PFSK-1 (cell line): ENCODE measurements at regions not wholly inside any gene's neighbourhood (a gene's known extent, or its start where the extent isn't known, plus 50 kb on each side); places are given as distances from the start of the nearest gene placed in this dataset.

ENCODE experiments used
- FOXP2 ChIP-seq: optimal IDR thresholded peaks from 2 replicates; pipeline ENCODE3; 2011; ENCODE audit warnings: borderline replicate concordance, control low read depth, inconsistent platforms; ENCODE audit not compliant: insufficient read depth; ENCODE audit errors: extremely low read length, extremely low read depth
- POLR2AphosphoS5 ChIP-seq: IDR thresholded peaks from 2 replicates; pipeline ENCODE4 v1.6.1; 2012; ENCODE audit warnings: low read depth, mild to moderate bottlenecking, control low read depth, low read length, moderate library complexity
- SIN3A ChIP-seq: IDR thresholded peaks from 2 replicates; pipeline ENCODE4 v1.6.1; 2012; ENCODE audit warnings: mild to moderate bottlenecking, low read length, moderate library complexity, borderline replicate concordance; ENCODE audit not compliant: insufficient read depth
- TAF1 ChIP-seq: IDR thresholded peaks from 2 replicates; pipeline ENCODE4 v1.6.1; 2012; ENCODE audit warnings: low read length, control low read depth, borderline replicate concordance; ENCODE audit not compliant: insufficient read depth
- TF ChIP-seq, protein P1 (sequence below), 2 experiments: IDR thresholded peaks; 2 replicates each; pipeline versions ENCODE4 v1.6.1 to v1.8.0; 2011 to 2012; ENCODE audit warnings: low read depth in 2 of 2, low read length in 2 of 2, control low read depth in 1 of 2, inconsistent platforms in 1 of 2, mild to moderate bottlenecking in 1 of 2, moderate library complexity in 1 of 2; ENCODE audit not compliant: insufficient read depth in 1 of 2

DNA sequence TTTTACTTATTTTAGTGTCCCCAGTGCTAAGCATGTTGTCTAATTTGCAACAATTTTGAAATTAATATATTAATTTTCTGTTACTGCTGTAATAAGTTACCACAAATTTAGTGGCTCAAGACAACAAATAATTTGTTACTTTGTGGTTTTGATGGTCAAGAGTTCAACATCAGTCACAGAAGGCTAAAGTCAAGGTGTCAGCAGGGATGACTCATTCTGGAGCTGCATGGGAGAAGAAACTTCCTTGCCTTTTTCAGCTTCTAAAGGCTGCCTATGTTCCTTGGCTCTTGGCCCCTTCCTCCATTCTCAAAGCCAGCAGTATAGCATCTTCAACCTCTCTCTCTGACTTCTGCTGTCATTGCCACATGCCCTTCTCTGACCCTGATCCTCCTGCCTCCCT lies 271.8 kb downstream of the HLX start:
- TF ChIP-seq POLR2AphosphoS5 (no peak), TAF1 (no peak), FOXP2 (no peak), SIN3A (no peak)
- TF ChIP-seq, protein P1, sequence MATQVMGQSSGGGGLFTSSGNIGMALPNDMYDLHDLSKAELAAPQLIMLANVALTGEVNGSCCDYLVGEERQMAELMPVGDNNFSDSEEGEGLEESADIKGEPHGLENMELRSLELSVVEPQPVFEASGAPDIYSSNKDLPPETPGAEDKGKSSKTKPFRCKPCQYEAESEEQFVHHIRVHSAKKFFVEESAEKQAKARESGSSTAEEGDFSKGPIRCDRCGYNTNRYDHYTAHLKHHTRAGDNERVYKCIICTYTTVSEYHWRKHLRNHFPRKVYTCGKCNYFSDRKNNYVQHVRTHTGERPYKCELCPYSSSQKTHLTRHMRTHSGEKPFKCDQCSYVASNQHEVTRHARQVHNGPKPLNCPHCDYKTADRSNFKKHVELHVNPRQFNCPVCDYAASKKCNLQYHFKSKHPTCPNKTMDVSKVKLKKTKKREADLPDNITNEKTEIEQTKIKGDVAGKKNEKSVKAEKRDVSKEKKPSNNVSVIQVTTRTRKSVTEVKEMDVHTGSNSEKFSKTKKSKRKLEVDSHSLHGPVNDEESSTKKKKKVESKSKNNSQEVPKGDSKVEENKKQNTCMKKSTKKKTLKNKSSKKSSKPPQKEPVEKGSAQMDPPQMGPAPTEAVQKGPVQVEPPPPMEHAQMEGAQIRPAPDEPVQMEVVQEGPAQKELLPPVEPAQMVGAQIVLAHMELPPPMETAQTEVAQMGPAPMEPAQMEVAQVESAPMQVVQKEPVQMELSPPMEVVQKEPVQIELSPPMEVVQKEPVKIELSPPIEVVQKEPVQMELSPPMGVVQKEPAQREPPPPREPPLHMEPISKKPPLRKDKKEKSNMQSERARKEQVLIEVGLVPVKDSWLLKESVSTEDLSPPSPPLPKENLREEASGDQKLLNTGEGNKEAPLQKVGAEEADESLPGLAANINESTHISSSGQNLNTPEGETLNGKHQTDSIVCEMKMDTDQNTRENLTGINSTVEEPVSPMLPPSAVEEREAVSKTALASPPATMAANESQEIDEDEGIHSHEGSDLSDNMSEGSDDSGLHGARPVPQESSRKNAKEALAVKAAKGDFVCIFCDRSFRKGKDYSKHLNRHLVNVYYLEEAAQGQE (IDR thresholded peaks at IDR 0.05; ENCODE audit: insufficient read depth in 1 of 2, low read depth in 2 of 2, low read length in 2 of 2) = no peak

DNA sequence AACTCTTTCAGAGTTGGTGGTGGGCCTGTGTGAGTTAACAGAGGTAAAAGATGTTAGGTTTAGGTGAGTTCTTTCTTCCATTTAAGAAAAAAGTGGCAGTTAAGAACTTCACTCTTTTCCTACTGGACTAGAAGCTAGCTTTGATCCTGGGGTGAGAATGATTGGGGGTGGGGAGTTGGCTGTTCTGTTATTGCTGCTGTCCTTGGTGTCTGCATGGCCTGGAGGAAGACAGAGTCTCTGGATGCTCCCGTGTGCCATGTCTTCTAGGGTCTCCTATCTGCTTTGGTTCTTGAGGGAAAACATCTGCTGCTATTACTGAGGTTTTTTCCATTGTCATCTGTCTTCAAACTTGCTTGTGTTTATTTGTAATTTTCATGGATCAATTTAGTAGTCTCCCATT lies 275.7 kb downstream of the HLX start:
- TF ChIP-seq FOXP2 (no peak), SIN3A (no peak), POLR2AphosphoS5 (no peak), TAF1 (no peak)
- TF ChIP-seq, protein P1 (IDR thresholded peaks at IDR 0.05; ENCODE audit: insufficient read depth in 1 of 2, low read depth in 2 of 2, low read length in 2 of 2) = peak; percentile 59 to 88; a peak in 3 of 4 replicates

DNA sequence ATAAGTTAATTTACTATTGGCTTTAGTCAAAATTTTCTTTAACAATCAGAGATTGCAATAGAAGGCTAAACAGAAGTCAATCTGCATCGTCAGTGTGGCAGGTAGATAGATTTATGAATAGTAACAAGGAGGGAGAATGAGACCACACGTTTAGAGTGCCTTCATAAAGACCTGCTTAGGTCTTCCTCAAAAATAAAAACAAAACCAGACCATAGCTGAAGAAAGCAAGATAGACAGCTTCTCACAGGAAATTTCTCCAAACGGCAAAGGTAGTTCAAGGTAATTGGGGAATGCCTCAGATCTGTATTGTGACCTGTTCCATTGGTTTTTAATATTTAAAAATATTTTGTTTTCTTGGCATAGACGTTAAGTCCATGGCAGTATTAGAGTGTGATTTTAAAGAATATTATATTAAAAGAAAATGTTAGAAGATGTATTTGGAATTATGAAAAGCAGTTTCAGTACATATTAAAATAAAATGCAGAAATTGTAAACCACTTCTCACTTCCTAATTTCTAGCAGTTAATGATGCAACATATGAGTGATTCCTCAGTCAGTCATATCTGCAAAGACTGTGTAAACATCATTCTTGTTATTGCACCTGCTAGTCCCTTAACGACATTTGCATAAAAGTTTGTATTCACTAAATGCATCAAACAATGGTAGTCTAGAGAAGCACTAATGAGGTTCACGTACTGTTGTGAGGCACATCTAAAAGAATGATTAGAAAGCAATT lies 278.0 kb downstream of the HLX start:
- TF ChIP-seq FOXP2 = no peak
- no peak for TF ChIP-seq SIN3A
- TF ChIP-seq, protein P1 (IDR thresholded peaks at IDR 0.05; ENCODE audit: insufficient read depth in 1 of 2, low read depth in 2 of 2, low read length in 2 of 2) = no peak
- no peak for TF ChIP-seq POLR2AphosphoS5
- no peak for TF ChIP-seq TAF1

DNA sequence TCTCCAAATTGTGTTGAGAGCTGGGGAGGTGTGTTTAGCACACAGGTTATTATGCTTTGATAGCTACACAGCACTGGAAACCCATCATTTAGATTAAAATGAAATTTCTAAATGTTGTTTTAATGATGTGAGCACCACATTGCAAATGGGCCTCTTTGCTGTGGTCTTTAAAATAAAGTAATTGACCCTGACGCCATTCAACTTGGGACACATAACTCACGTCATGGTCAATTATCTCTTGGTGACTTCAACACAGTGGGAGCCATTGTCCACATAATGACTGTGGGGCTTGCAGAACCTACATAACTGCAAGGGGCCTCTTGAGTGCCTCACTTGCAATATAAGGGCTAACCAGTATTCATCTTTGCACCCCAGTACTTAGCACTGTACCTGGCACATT lies 280.4 kb downstream of the HLX start:
- TF ChIP-seq FOXP2 (no peak), TAF1 (no peak), POLR2AphosphoS5 (no peak), SIN3A (no peak)
- TF ChIP-seq, protein P1 (IDR thresholded peaks at IDR 0.05; ENCODE audit: insufficient read depth in 1 of 2, low read depth in 2 of 2, low read length in 2 of 2) = no peak

DNA sequence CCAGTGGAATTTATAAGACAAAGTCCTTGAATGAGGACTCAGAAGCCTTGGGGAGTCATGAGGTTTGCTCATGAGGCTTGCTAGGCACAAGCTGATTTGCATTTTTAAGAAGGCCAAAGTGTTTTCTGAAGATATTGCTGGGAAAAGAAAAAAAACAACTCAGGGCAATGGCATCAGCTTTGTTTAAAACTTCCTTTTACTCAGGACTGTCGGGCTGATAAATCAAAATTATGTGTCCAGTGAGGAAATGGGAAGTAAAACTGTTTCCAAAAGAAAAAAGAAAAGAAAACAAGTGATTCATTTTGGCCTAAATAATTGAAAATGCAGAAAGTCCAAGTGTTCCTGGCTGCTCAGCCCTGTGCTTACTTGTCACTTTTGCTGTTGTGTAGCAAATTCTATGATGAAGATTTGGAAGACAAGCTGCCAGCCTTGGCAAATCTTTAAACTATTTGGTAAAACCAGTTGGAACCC lies 282.4 kb downstream of the HLX start:
- TF ChIP-seq FOXP2 (no peak), POLR2AphosphoS5 (no peak), TAF1 (no peak), SIN3A (no peak)
- TF ChIP-seq, protein P1 (IDR thresholded peaks at IDR 0.05; ENCODE audit: insufficient read depth in 1 of 2, low read depth in 2 of 2, low read length in 2 of 2) = no peak
